Upper lobe of left lung (tissue), 4 donors: ENCODE measurements at regions not wholly inside any gene's neighbourhood (a gene's known extent, or its start where the extent isn't known, plus 50 kb on each side); places are given as distances from the start of the nearest gene placed in this dataset.

Experiments
- CTCF ChIP-seq, 6 experiments: fragments of 450-650 bp in 4 of 6; fragments of 200-600 bp in 2 of 6; sonication (generic) in 2 of 6; IDR thresholded peaks; one replicate each; pipeline ENCODE4 v1.5.1; 2016 to 2019; ENCODE audit warnings: antibody characterized with exemption in 6 of 6
- EP300 ChIP-seq, 4 donors: sonication (generic); formaldehyde crosslinking; IDR thresholded peaks; one replicate each; pipeline ENCODE4 v1.5.1; 2017; ENCODE audit warnings: antibody characterized with exemption in 4 of 4, control low read depth in 2 of 4
- POLR2AphosphoS5 ChIP-seq, 2 donors: sonication (generic); formaldehyde crosslinking; IDR thresholded peaks; one replicate each; pipeline ENCODE4 v1.5.1; 2017; ENCODE audit warnings: antibody characterized with exemption in 2 of 2

GRCh38 chr3:55185380-55185779 lies 257.5 kb upstream of the LRTM1 start:
- TF ChIP-seq CTCF (IDR thresholded peaks at IDR 0.05) (no peak), POLR2AphosphoS5 (IDR thresholded peaks at IDR 0.05) (no peak), EP300 (IDR thresholded peaks at IDR 0.05) (no peak)
